AG10803 (cell line): ENCODE measurements at regions not wholly inside any gene's neighbourhood (a gene's known extent, or its start where the extent isn't known, plus 50 kb on each side); places are given as distances from the start of the nearest gene placed in this dataset.
A peak's percentile ranks its signal among the peaks of the same experiment; 100 is the strongest.
"Not testable (repeated sequence)": the region's sequence is repeated elsewhere in the genome, so short reads cannot be mapped to it uniquely, and the experiment has no call there.

ENCODE experiments used
- DNase-seq: peaks from one replicate; pipeline ENCODE4 v3.0.0; 2010; ENCODE audit warnings: low read depth
- H3K4me3 ChIP-seq: 2 replicates; pipeline ENCODE4 v1.5.1; 2011; ENCODE audit warnings: mild to moderate bottlenecking, low read length, control low read depth
- CTCF ChIP-seq: conservative IDR thresholded peaks from 2 replicates; pipeline ENCODE4 v1.5.1; 2011; ENCODE audit warnings: mild to moderate bottlenecking, low read length, control low read depth, inconsistent platforms

GRCh38 chr22:46031066-46031465, 54.1 kb upstream of the WNT7B start:
- no peak for TF ChIP-seq CTCF
- no peak overlapping the region for H3K4me3 ChIP-seq
- DNase-seq = no peak

- no peak for TF ChIP-seq CTCF
- no peak for DNase-seq
- H3K4me3 ChIP-seq = no peak overlapping the region
Observed at GRCh38 chr22:46031557-46031956, 54.6 kb upstream of the WNT7B start.

- DNase-seq = no peak
- TF ChIP-seq CTCF = no peak
- no peak overlapping the region for H3K4me3 ChIP-seq
Observed at GRCh38 chr22:46031965-46032851, 55.2 kb upstream of the WNT7B start.

GRCh38 chr22:46033256-46034200, 56.6 kb upstream of the WNT7B start:
- peak; percentile 86 for DNase-seq
- TF ChIP-seq CTCF = no peak
- no peak overlapping the region for H3K4me3 ChIP-seq

- H3K4me3 ChIP-seq, DNase-seq: not testable (repeated sequence)
Observed at GRCh38 chr22:46034480-46034879, 57.5 kb upstream of the WNT7B start.

GRCh38 chr22:46035380-46035741, 58.4 kb upstream of the WNT7B start:
- no peak for DNase-seq
- H3K4me3 ChIP-seq = peak overlapping the region; percentile 66
- TF ChIP-seq CTCF = no peak

GRCh38 chr22:46035742-46036557, 59.0 kb upstream of the WNT7B start:
- no peak for TF ChIP-seq CTCF

More at GRCh38 chr22:46035742-46036557, 59.0 kb upstream of the WNT7B start:
- peak overlapping the region; percentile 90 for H3K4me3 ChIP-seq
- peak; percentile 99 for DNase-seq
